ENCODE measurements at regions not wholly inside any gene's neighbourhood (a gene's known extent, or its start where the extent isn't known, plus 50 kb on each side); places are given as distances from the start of the nearest gene placed in this dataset.

DNA sequence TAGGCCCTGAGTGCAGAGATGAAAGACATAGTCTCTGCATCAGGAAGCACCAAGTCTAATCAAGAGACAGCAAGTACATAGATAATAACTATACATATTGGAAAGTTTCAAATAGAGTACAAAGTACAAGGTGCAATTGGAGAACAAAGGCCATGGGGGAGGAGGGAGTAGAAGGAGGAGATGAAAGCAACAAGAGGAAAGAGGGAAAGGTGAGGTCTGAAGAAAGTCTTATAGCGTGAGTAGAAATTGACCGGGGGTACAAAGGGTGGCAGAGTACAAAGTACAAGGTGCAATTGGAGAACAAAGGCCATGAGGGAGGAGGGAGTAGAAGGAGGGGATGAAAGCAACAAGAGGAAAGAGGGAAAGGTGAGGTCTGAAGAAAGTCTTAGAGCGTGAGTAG is 244.2 kb upstream of the JUN start:
- H3K9me3 ChIP-seq (ENCODE audit: insufficient read depth, low read length), result no peaks in the 10 kb centered on the region
- TF ChIP-seq SUZ12 (IDR thresholded peaks at IDR 0.05; ENCODE audit: extremely low read depth, insufficient read depth, insufficient read length) (no peak), ZNF274 (IDR thresholded peaks at IDR 0.05; ENCODE audit: low read depth, low read length) (no peak), YY1 (IDR thresholded peaks at IDR 0.05; ENCODE audit: insufficient read depth, insufficient read length) (no peak)
- no peaks in the 10 kb centered on the region for H3K36me3 ChIP-seq (ENCODE audit: insufficient read depth, insufficient read length, low read length)
- no peak overlapping the region for H3K4me3 ChIP-seq (ENCODE audit: insufficient read length, low read depth)
- no peaks in the 10 kb centered on the region for H3K27me3 ChIP-seq (ENCODE audit: insufficient read depth, insufficient read length)
- no peak for DNase-seq (ENCODE audit: low read depth, low spot score)
- H3K4me1 ChIP-seq (ENCODE audit: insufficient read depth, insufficient read length), result no peaks in the 10 kb centered on the region
- no peak overlapping the region for H3K9ac ChIP-seq (ENCODE audit: insufficient read length, low read depth)

- TF ChIP-seq YY1 (IDR thresholded peaks at IDR 0.05; ENCODE audit: insufficient read depth, insufficient read length) (no peak), SUZ12 (IDR thresholded peaks at IDR 0.05; ENCODE audit: extremely low read depth, insufficient read depth, insufficient read length) (no peak), ZNF274 (IDR thresholded peaks at IDR 0.05; ENCODE audit: low read depth, low read length) (no peak)
- no peak for DNase-seq (ENCODE audit: low read depth, low spot score)
- H3K9me3 ChIP-seq (ENCODE audit: insufficient read depth, low read length), result no peaks in the 10 kb centered on the region
These were observed 245.7 kb upstream of the JUN start for GRCh38 chr1:59029411-59030167.

DNA sequence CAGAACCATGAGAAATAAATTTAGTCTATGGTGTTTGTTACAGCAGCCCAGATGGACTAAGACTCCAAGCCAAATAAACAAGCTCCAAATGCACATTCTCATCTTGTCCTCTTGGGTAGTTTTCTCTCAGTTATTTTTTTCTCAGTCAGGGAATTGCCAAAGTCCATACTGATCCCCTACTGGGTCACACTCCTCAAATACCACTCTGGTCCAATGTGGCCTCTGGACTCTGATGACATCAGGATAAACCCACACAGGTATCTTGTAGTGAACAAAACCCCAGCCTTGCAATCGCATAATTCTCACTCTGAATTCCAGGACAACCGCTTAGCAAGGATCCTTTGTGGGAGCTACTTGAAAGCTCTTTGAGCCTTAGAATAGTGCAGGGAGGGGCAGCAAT is 248.4 kb upstream of the JUN start:
- Histone ChIP-seq H3K36me3 (ENCODE audit: insufficient read depth, insufficient read length, low read length) (no peaks in the 10 kb centered on the region), H3K9ac (ENCODE audit: insufficient read length, low read depth) (no peak overlapping the region), H3K4me3 (ENCODE audit: insufficient read length, low read depth) (no peak overlapping the region), H3K9me3 (ENCODE audit: insufficient read depth, low read length) (no peaks in the 10 kb centered on the region), H3K4me1 (ENCODE audit: insufficient read depth, insufficient read length) (no peaks in the 10 kb centered on the region), H3K27me3 (ENCODE audit: insufficient read depth, insufficient read length) (no peaks in the 10 kb centered on the region)
- no peak for TF ChIP-seq SUZ12 (IDR thresholded peaks at IDR 0.05; ENCODE audit: extremely low read depth, insufficient read depth, insufficient read length)
- no peak for TF ChIP-seq YY1 (IDR thresholded peaks at IDR 0.05; ENCODE audit: insufficient read depth, insufficient read length)
- TF ChIP-seq ZNF274 (IDR thresholded peaks at IDR 0.05; ENCODE audit: low read depth, low read length), result no peak
- DNase-seq (ENCODE audit: low read depth, low spot score), result no peak

More at GRCh38 chr1:59029411-59030167, 245.7 kb upstream of the JUN start:
- Histone ChIP-seq H3K4me3 (ENCODE audit: insufficient read length, low read depth) (no peak overlapping the region), H3K9ac (ENCODE audit: insufficient read length, low read depth) (no peak overlapping the region), H3K4me1 (ENCODE audit: insufficient read depth, insufficient read length) (no peaks in the 10 kb centered on the region), H3K36me3 (ENCODE audit: insufficient read depth, insufficient read length, low read length) (no peaks in the 10 kb centered on the region), H3K27me3 (ENCODE audit: insufficient read depth, insufficient read length) (no peaks in the 10 kb centered on the region)

DNA sequence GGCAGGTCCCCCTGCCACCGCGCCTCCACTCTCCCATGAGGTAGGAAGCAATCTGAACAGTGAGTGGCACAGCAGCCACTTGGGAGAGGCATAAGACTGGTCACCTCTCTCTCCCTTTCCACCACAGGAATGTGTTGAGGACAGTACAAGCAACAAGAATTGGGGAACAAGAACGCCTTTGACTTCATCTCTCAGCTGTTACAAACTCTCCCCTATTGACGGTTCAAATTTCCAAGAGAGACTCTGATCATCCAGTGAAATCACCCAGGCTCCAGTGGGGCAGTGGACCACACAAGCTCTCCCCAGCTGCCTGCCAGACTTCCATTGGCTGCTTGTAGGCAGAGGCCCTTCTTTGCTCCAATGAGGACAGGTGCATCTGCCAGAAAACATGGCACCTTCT is 249.9 kb upstream of the JUN start:
- H3K9me3 ChIP-seq (ENCODE audit: insufficient read depth, low read length), result no peaks in the 10 kb centered on the region
- no peak overlapping the region for H3K4me3 ChIP-seq (ENCODE audit: insufficient read length, low read depth)
- H3K4me1 ChIP-seq (ENCODE audit: insufficient read depth, insufficient read length), result no peaks in the 10 kb centered on the region
- H3K36me3 ChIP-seq (ENCODE audit: insufficient read depth, insufficient read length, low read length), result no peaks in the 10 kb centered on the region
- no peak for TF ChIP-seq YY1 (IDR thresholded peaks at IDR 0.05; ENCODE audit: insufficient read depth, insufficient read length)
- no peak for TF ChIP-seq SUZ12 (IDR thresholded peaks at IDR 0.05; ENCODE audit: extremely low read depth, insufficient read depth, insufficient read length)
- TF ChIP-seq ZNF274 (IDR thresholded peaks at IDR 0.05; ENCODE audit: low read depth, low read length), result no peak
- H3K9ac ChIP-seq (ENCODE audit: insufficient read length, low read depth), result no peak overlapping the region
- no peak for DNase-seq (ENCODE audit: low read depth, low spot score)
- no peaks in the 10 kb centered on the region for H3K27me3 ChIP-seq (ENCODE audit: insufficient read depth, insufficient read length)

DNA sequence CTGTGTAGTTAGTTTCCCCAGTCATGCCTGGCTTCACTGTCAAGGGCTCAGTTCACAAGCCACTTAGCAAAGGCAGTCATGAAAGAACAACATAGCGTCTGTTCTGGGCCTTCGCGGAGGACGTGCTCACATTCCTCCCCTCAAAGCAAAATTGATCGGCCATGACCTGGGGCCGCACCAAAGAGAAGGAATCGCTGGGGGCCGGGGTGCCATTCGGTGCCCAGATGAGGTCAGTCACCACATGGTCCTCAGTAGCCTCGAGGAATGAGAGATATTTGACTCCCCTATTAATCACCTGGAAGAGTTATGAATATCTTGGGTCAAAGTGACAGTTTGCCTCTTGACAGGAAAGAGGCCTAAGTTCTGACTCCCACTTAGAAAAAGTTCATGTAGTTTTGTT is 251.1 kb upstream of the JUN start:
- Histone ChIP-seq H3K27me3 (ENCODE audit: insufficient read depth, insufficient read length) (no peaks in the 10 kb centered on the region), H3K4me3 (ENCODE audit: insufficient read length, low read depth) (no peak overlapping the region), H3K9ac (ENCODE audit: insufficient read length, low read depth) (no peak overlapping the region), H3K36me3 (ENCODE audit: insufficient read depth, insufficient read length, low read length) (no peaks in the 10 kb centered on the region), H3K4me1 (ENCODE audit: insufficient read depth, insufficient read length) (no peaks in the 10 kb centered on the region), H3K9me3 (ENCODE audit: insufficient read depth, low read length) (no peaks in the 10 kb centered on the region)
- no peak for DNase-seq (ENCODE audit: low read depth, low spot score)
- TF ChIP-seq YY1 (IDR thresholded peaks at IDR 0.05; ENCODE audit: insufficient read depth, insufficient read length) (no peak), ZNF274 (IDR thresholded peaks at IDR 0.05; ENCODE audit: low read depth, low read length) (no peak), SUZ12 (IDR thresholded peaks at IDR 0.05; ENCODE audit: extremely low read depth, insufficient read depth, insufficient read length) (no peak)

DNA sequence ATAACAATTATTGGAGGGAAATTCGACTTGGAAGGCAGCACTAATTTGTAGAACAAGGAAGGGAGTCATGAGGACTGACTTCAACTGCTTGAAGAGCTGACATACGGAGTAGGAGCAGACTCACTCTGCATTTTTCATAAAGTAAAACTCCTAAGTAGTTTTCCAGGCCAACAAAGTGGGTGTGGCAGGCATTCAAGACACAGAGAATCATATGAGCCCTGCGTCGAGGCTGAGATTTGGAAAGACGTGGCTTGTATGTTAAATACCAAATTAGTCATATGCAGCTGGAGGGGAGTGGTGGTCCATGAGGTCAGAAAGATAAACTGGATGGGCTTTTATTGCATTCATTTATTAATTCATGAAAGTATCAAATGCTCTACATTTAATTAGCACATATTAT is 255.7 kb upstream of the JUN start:
- Histone ChIP-seq H3K9me3 (ENCODE audit: insufficient read depth, low read length) (no peaks in the 10 kb centered on the region), H3K4me1 (ENCODE audit: insufficient read depth, insufficient read length) (no peaks in the 10 kb centered on the region), H3K36me3 (ENCODE audit: insufficient read depth, insufficient read length, low read length) (no peaks in the 10 kb centered on the region), H3K9ac (ENCODE audit: insufficient read length, low read depth) (no peak overlapping the region), H3K27me3 (ENCODE audit: insufficient read depth, insufficient read length) (no peaks in the 10 kb centered on the region), H3K4me3 (ENCODE audit: insufficient read length, low read depth) (no peak overlapping the region)
- no peak for DNase-seq (ENCODE audit: low read depth, low spot score)
- TF ChIP-seq YY1 (IDR thresholded peaks at IDR 0.05; ENCODE audit: insufficient read depth, insufficient read length) (no peak), ZNF274 (IDR thresholded peaks at IDR 0.05; ENCODE audit: low read depth, low read length) (no peak), SUZ12 (IDR thresholded peaks at IDR 0.05; ENCODE audit: extremely low read depth, insufficient read depth, insufficient read length) (no peak)

GRCh38 chr1:59040486-59040885 is 256.4 kb upstream of the FGGY start:
- no peak for DNase-seq (ENCODE audit: low read depth, low spot score)
- Histone ChIP-seq H3K9me3 (ENCODE audit: insufficient read depth, low read length) (no peaks in the 10 kb centered on the region), H3K36me3 (ENCODE audit: insufficient read depth, insufficient read length, low read length) (no peaks in the 10 kb centered on the region), H3K9ac (ENCODE audit: insufficient read length, low read depth) (no peak overlapping the region), H3K4me3 (ENCODE audit: insufficient read length, low read depth) (no peak overlapping the region), H3K27me3 (ENCODE audit: insufficient read depth, insufficient read length) (no peaks in the 10 kb centered on the region), H3K4me1 (ENCODE audit: insufficient read depth, insufficient read length) (no peaks in the 10 kb centered on the region)
- TF ChIP-seq YY1 (IDR thresholded peaks at IDR 0.05; ENCODE audit: insufficient read depth, insufficient read length) (no peak), SUZ12 (IDR thresholded peaks at IDR 0.05; ENCODE audit: extremely low read depth, insufficient read depth, insufficient read length) (no peak), ZNF274 (IDR thresholded peaks at IDR 0.05; ENCODE audit: low read depth, low read length) (no peak)
